ENCODE measurements at regions not wholly inside any gene's neighbourhood (a gene's known extent, or its start where the extent isn't known, plus 50 kb on each side); places are given as distances from the start of the nearest gene placed in this dataset.

DNA sequence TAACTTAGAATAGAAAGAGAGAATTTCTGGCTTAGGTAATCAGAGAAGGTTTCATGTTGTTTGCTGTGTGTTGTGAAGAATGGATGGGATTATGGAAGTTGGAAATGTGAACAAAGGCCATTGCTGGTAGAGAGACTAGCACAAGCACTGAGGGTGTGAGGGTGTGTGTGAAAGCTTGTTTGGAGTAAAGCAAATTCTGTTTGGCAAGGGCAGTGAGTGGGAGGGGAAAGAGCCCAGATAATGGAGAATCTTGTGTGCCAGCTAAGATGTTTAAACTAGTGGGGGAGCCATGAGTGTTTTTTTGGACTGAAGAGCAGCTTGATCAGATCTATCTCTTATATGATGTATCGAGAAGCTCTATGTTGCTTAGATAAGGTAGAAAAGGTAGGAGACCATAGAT is 107.1 kb downstream of the DISP1 start:
- no peak overlapping the region for H4K5ac ChIP-seq (ENCODE audit: insufficient read length, low read depth, low read length)
- FAIRE-seq (no peak), DNase-seq (ENCODE audit: low read depth in 1 of 2, low spot score in 2 of 2) (no peak)
- H3K23ac ChIP-seq (ENCODE audit: insufficient read length) = no peak overlapping the region
- no peaks in the 10 kb centered on the region for H3K23me2 ChIP-seq (ENCODE audit: low read depth, low read length)
- H3K18ac ChIP-seq (ENCODE audit: extremely low read depth, low read length) = no peak overlapping the region
- H2BK12ac ChIP-seq (ENCODE audit: low read depth, low read length) = no peak overlapping the region
- H3K4me2 ChIP-seq (ENCODE audit: insufficient read depth in 1 of 2, low read depth in 2 of 2, low read length in 2 of 2) = no peak overlapping the region
- H3K14ac ChIP-seq (ENCODE audit: insufficient read length) = no peak overlapping the region
- H3K4ac ChIP-seq (replicated peaks; ENCODE audit: insufficient read length, low read depth, low read length) = no peak overlapping the region
- no peaks in the 10 kb centered on the region for H3K79me1 ChIP-seq (ENCODE audit: low read depth, low read length)
- no peak overlapping the region for H3K9ac ChIP-seq (replicated peaks in 1 of 4; ENCODE audit: extremely low read depth in 1 of 4, low read depth in 3 of 4, low read length in 3 of 4)
- 87% methylated on average over 1 of the region's 1 CpG; no CpG with 5 or more reads in 1 of the 2 experiments for WGBS, 2 experiments (ENCODE audit: extremely low coverage in 1 of 2, insufficient coverage in 1 of 2, insufficient read length in 1 of 2, insufficient replicate concordance in 2 of 2, low coverage in 1 of 2, low lambda C conversion rate in 2 of 2, missing lambda C conversion rate in 1 of 2)
- ChIA-PET POLR2A (ENCODE audit: partially characterized antibody) (interaction anchor here (1.2 kb wide), 1 partner anchor 83 kb away, joined by 3 read pairs; no protein-coding TSS in a partner anchor), CTCF (ENCODE audit: partially characterized antibody) (interaction anchor here (0.8 to 1.2 kb wide), 2 partner anchors 16 to 168 kb away, joined by 4 read pairs; no protein-coding TSS in a partner anchor)
- H3K4me1 ChIP-seq (replicated peaks in 1 of 4; ENCODE audit: control insufficient read depth in 3 of 4, insufficient read depth in 4 of 4, low read length in 3 of 4) = no peaks in the 10 kb centered on the region
- H2BK20ac ChIP-seq (ENCODE audit: low read length) = no peak overlapping the region
- H2BK5ac ChIP-seq (ENCODE audit: low read depth, low read length) = no peak overlapping the region
- H3K4me3 ChIP-seq (ENCODE audit: extremely low read depth in 1 of 4, insufficient read depth in 2 of 4, low read depth in 3 of 4, low read length in 4 of 4) = no peak overlapping the region
- H3K27ac ChIP-seq (ENCODE audit: low read depth, low read length) = no peak overlapping the region
- no peak overlapping the region for H2AFZ ChIP-seq (ENCODE audit: low read length)
- H2BK15ac ChIP-seq (ENCODE audit: low read length) = no peak overlapping the region
- H4K8ac ChIP-seq (ENCODE audit: extremely low read depth, insufficient read depth, low read length) = no peak overlapping the region
- H3K36me3 ChIP-seq (ENCODE audit: control insufficient read depth in 2 of 4, insufficient read depth in 4 of 4, low read length in 3 of 4) = no peaks in the 10 kb centered on the region
- H3K79me2 ChIP-seq (ENCODE audit: control insufficient read depth in 1 of 2, insufficient read depth in 2 of 2, low read length in 2 of 2) = no peaks in the 10 kb centered on the region
- H3K9me3 ChIP-seq (ENCODE audit: insufficient read depth in 2 of 2, low read depth in 1 of 2, low read length in 1 of 2) = peaks cover 3 to 4% of the 10 kb centered on the region in 2 experiments; a peak in 1 of 4 replicates
- no peak overlapping the region for H3K56ac ChIP-seq (replicated peaks; ENCODE audit: insufficient read length, low read depth, low read length)
- H2AK5ac ChIP-seq (ENCODE audit: low read depth, low read length) = no peak overlapping the region
- no peak overlapping the region for H4K91ac ChIP-seq (replicated peaks; ENCODE audit: insufficient read length, low read length)
- no peaks in the 10 kb centered on the region for H4K20me1 ChIP-seq (replicated peaks in 1 of 2; ENCODE audit: control insufficient read depth in 1 of 2, insufficient read depth in 2 of 2, low read length in 2 of 2)
- H3K27me3 ChIP-seq (replicated peaks in 1 of 4; ENCODE audit: control insufficient read depth in 3 of 4, extremely low read depth in 1 of 4, insufficient read depth in 3 of 4, low read length in 3 of 4) = no peaks in the 10 kb centered on the region
- no peak overlapping the region for H2BK120ac ChIP-seq (replicated peaks; ENCODE audit: low read depth, low read length)
- TF ChIP-seq SRF (IDR thresholded peaks at IDR 0.05; ENCODE audit: low read depth, low read length) (no peak), TBP (IDR thresholded peaks at IDR 0.05; ENCODE audit: low read depth, low read length) (no peak), JUN (IDR thresholded peaks at IDR 0.05; ENCODE audit: low read depth, low read length) (no peak), KDM5A (IDR thresholded peaks at IDR 0.05; ENCODE audit: low read length) (no peak)
